H1 (cell line): ENCODE measurements at regions not wholly inside any gene's neighbourhood (a gene's known extent, or its start where the extent isn't known, plus 50 kb on each side); places are given as distances from the start of the nearest gene placed in this dataset.

ENCODE experiments used
- CTCF ChIA-PET: fragments of 300-600 bp; sonication (Branson Sonifier 250); formaldehyde crosslinking; loops from one replicate; lab custom pipeline; 2021; ENCODE audit not compliant: partially characterized antibody; lab: Charles Lee
- POLR2A ChIA-PET: fragments of 300-600 bp; sonication (Branson Sonifier 250); formaldehyde crosslinking; loops from one replicate; lab custom pipeline; 2021; ENCODE audit warnings: inconsistent platforms; ENCODE audit not compliant: partially characterized antibody; lab: Charles Lee
- DNase-seq, 2 experiments: peaks; one replicate each; pipeline versions ENCODE4 v3.0.0 to v3.0.0-alpha.2; 2010 to 2022; ENCODE audit warnings: low spot score in 2 of 2, low read depth in 1 of 2, mixed read lengths in 1 of 2
- FAIRE-seq: peaks from 2 replicates; lab custom pipeline; 2011; peaks lifted over from hg19 to GRCh38; lab: Jason Lieb, UNC
- H2AFZ ChIP-seq: 2 replicates; pipeline ENCODE4 v1.8.1; 2012; ENCODE audit warnings: low read length, inconsistent platforms
- H2AK5ac ChIP-seq: 2 replicates; pipeline ENCODE4 v1.6.1; 2013; ENCODE audit warnings: low read depth, low read length
- H2BK120ac ChIP-seq: replicated peaks from 2 replicates; pipeline ENCODE3; 2013; ENCODE audit warnings: low read depth, low read length, inconsistent platforms
- H2BK12ac ChIP-seq: 2 replicates; pipeline ENCODE4 v1.6.1; 2013; ENCODE audit warnings: low read depth, low read length
- H2BK15ac ChIP-seq: 2 replicates; pipeline ENCODE4 v1.6.1; 2013; ENCODE audit warnings: low read length
- H2BK20ac ChIP-seq: 2 replicates; pipeline ENCODE4 v1.6.1; 2013; ENCODE audit warnings: low read length
- H2BK5ac ChIP-seq: 2 replicates; pipeline ENCODE4 v1.6.1; 2013; ENCODE audit warnings: low read depth, low read length
- H3K14ac ChIP-seq: 2 replicates; pipeline ENCODE4 v1.6.1; 2013; ENCODE audit warnings: inconsistent platforms; ENCODE audit not compliant: insufficient read length
- H3K18ac ChIP-seq: 2 replicates; pipeline ENCODE4 v1.6.1; 2013; ENCODE audit warnings: low read length; ENCODE audit errors: extremely low read depth
- H3K23ac ChIP-seq: 2 replicates; pipeline ENCODE4 v1.6.1; 2013; ENCODE audit warnings: inconsistent platforms; ENCODE audit not compliant: insufficient read length
- H3K23me2 ChIP-seq: 2 replicates; pipeline ENCODE4 v1.6.1; 2013; ENCODE audit warnings: low read depth, low read length
- H3K27ac ChIP-seq: 2 replicates; pipeline ENCODE4 v1.6.1; 2011; ENCODE audit warnings: low read depth, low read length, inconsistent platforms
- H3K27me3 ChIP-seq, 4 experiments: replicated peaks in 1 of 4; 1 replicate in 1 of 4; 2 replicates in 3 of 4; pipeline versions ENCODE4 v1.6.1 to v1.8.1; 2011 to 2013; ENCODE audit warnings: low read length in 3 of 4, mild to moderate bottlenecking in 3 of 4, inconsistent platforms in 2 of 4, mixed read lengths in 2 of 4, moderate library complexity in 1 of 4; ENCODE audit not compliant: control insufficient read depth in 3 of 4, insufficient read depth in 3 of 4; ENCODE audit errors: extremely low read depth in 1 of 4
- H3K36me3 ChIP-seq, 4 experiments: 2 replicates each; pipeline versions ENCODE4 v1.6.1 to v1.8.1; 2011 to 2013; ENCODE audit warnings: mild to moderate bottlenecking in 4 of 4, low read length in 3 of 4, moderate library complexity in 2 of 4, control low read depth in 1 of 4, inconsistent platforms in 1 of 4; ENCODE audit not compliant: insufficient read depth in 4 of 4, control insufficient read depth in 2 of 4
- H3K4ac ChIP-seq: replicated peaks from 2 replicates; pipeline ENCODE3; 2013; ENCODE audit warnings: low read length, low read depth, mixed read lengths, inconsistent platforms; ENCODE audit not compliant: insufficient read length
- H3K4me1 ChIP-seq, 4 experiments: replicated peaks in 1 of 4; 1 replicate in 1 of 4; 2 replicates in 3 of 4; pipeline versions ENCODE4 v1.6.1 to v1.8.1; 2011 to 2013; ENCODE audit warnings: low read length in 3 of 4, inconsistent platforms in 2 of 4, mixed read lengths in 1 of 4; ENCODE audit not compliant: insufficient read depth in 4 of 4, control insufficient read depth in 3 of 4
- H3K4me2 ChIP-seq, 2 experiments: 2 replicates each; pipeline versions ENCODE4 v1.6.1 to v1.8.1; 2011 to 2013; ENCODE audit warnings: low read depth in 2 of 2, low read length in 2 of 2, control low read depth in 1 of 2, inconsistent platforms in 1 of 2, mild to moderate bottlenecking in 1 of 2; ENCODE audit not compliant: insufficient read depth in 1 of 2
- H3K4me3 ChIP-seq, 4 experiments: fragments of 200-600, 300-600 bp in 1 of 4; sonication (generic), shearing (Covaris generic), sonication (Bioruptor Twin) in 1 of 4; 2 replicates each; pipeline versions ENCODE4 v1.5.1 to v1.8.1; 2011 to 2016; ENCODE audit warnings: low read length in 4 of 4, low read depth in 3 of 4, control low read depth in 2 of 4, inconsistent platforms in 2 of 4, mild to moderate bottlenecking in 2 of 4, mixed read lengths in 1 of 4, moderate library complexity in 1 of 4; ENCODE audit not compliant: insufficient read depth in 2 of 4; ENCODE audit errors: extremely low read depth in 1 of 4
- H3K56ac ChIP-seq: replicated peaks from 2 replicates; pipeline ENCODE3; 2013; ENCODE audit warnings: low read depth, mild to moderate bottlenecking, mixed read lengths, low read length, inconsistent platforms; ENCODE audit not compliant: insufficient read length
- H3K79me1 ChIP-seq: 2 replicates; pipeline ENCODE4 v1.6.1; 2013; ENCODE audit warnings: low read depth, low read length, control low read depth
- H3K79me2 ChIP-seq, 2 experiments: 2 replicates each; pipeline versions ENCODE4 v1.6.1 to v1.8.1; 2012 to 2013; ENCODE audit warnings: low read length in 2 of 2, mild to moderate bottlenecking in 2 of 2, inconsistent platforms in 1 of 2; ENCODE audit not compliant: insufficient read depth in 2 of 2, control insufficient read depth in 1 of 2
- H3K9ac ChIP-seq, 4 experiments: replicated peaks in 1 of 4; 1 replicate in 1 of 4; 2 replicates in 3 of 4; pipeline versions ENCODE4 v1.6.1 to v1.8.1; 2011 to 2013; ENCODE audit warnings: low read depth in 3 of 4, low read length in 3 of 4, control low read depth in 2 of 4, mild to moderate bottlenecking in 2 of 4, moderate library complexity in 2 of 4, inconsistent platforms in 1 of 4; ENCODE audit errors: extremely low read depth in 1 of 4
- H3K9me3 ChIP-seq, 2 experiments: 2 replicates each; pipeline versions ENCODE4 v1.6.1 to v1.8.1; 2012 to 2013; ENCODE audit warnings: mild to moderate bottlenecking in 2 of 2, moderate library complexity in 2 of 2, control low read depth in 1 of 2, inconsistent platforms in 1 of 2, low read depth in 1 of 2, low read length in 1 of 2, mixed read lengths in 1 of 2; ENCODE audit not compliant: insufficient read depth in 2 of 2
- H4K20me1 ChIP-seq, 2 experiments: replicated peaks in 1 of 2; 2 replicates each; pipeline versions ENCODE3 to v1.8.1; 2011 to 2013; ENCODE audit warnings: inconsistent platforms in 2 of 2, low read length in 2 of 2, mild to moderate bottlenecking in 1 of 2; ENCODE audit not compliant: insufficient read depth in 2 of 2, control insufficient read depth in 1 of 2
- H4K5ac ChIP-seq: 2 replicates; pipeline ENCODE4 v1.6.1; 2013; ENCODE audit warnings: low read length, low read depth, mixed read lengths, inconsistent platforms; ENCODE audit not compliant: insufficient read length
- H4K8ac ChIP-seq: 2 replicates; pipeline ENCODE4 v1.8.0; 2013; ENCODE audit warnings: mild to moderate bottlenecking, moderate library complexity, low read length, inconsistent platforms; ENCODE audit not compliant: insufficient read depth; ENCODE audit errors: extremely low read depth
- H4K91ac ChIP-seq: replicated peaks from 2 replicates; pipeline ENCODE3; 2013; ENCODE audit warnings: low read length, mixed read lengths, inconsistent platforms; ENCODE audit not compliant: insufficient read length
- BACH1 ChIP-seq: IDR thresholded peaks from 2 replicates; pipeline ENCODE4 v1.6.1; 2012; ENCODE audit warnings: low read length, improper control_type of control experiment
- CEBPB ChIP-seq: IDR thresholded peaks from 2 replicates; pipeline ENCODE4 v1.6.1; 2012; ENCODE audit warnings: low read depth, low read length
- CREB1 ChIP-seq: IDR thresholded peaks from 2 replicates; pipeline ENCODE4 v1.6.1; 2012; ENCODE audit warnings: inconsistent platforms
- EP300 ChIP-seq, 2 experiments: IDR thresholded peaks; 1 replicate in 1 of 2; 2 replicates in 1 of 2; pipeline ENCODE4 v1.6.1; 2011 to 2012; ENCODE audit warnings: low read depth in 2 of 2, low read length in 2 of 2, mild to moderate bottlenecking in 2 of 2, borderline replicate concordance in 1 of 2, inconsistent platforms in 1 of 2, moderate library complexity in 1 of 2
- EZH2 ChIP-seq: fragments of 200-600 bp; sonication (generic); IDR thresholded peaks from 2 replicates; pipeline ENCODE4 v1.7.1; 2012; ENCODE audit warnings: low read depth, mild to moderate bottlenecking, moderate library complexity, low read length, inconsistent platforms; ENCODE audit not compliant: severe bottlenecking
- GTF2F1 ChIP-seq: IDR thresholded peaks from 2 replicates; pipeline ENCODE4 v1.6.1; 2012; ENCODE audit warnings: low read depth, low read length, improper control_type of control experiment, borderline replicate concordance
- KDM5A ChIP-seq: fragments of 200-600 bp; IDR thresholded peaks from 2 replicates; pipeline ENCODE4 v1.7.1; 2012; ENCODE audit warnings: mild to moderate bottlenecking, low read length, inconsistent platforms, mixed read lengths
- MAX ChIP-seq: IDR thresholded peaks from 2 replicates; pipeline ENCODE4 v1.6.1; 2012; ENCODE audit warnings: inconsistent platforms
- NANOG ChIP-seq: IDR thresholded peaks from 2 replicates; pipeline ENCODE4 v1.6.1; 2011; ENCODE audit warnings: low read length, low read depth, mild to moderate bottlenecking, inconsistent platforms; ENCODE audit not compliant: insufficient read depth, poor library complexity, severe bottlenecking
- SAP30 ChIP-seq: fragments of 300-600 bp; sonication (generic); IDR thresholded peaks from 2 replicates; pipeline ENCODE4 v1.7.1; 2012; ENCODE audit warnings: low read length, moderate library complexity, mild to moderate bottlenecking, inconsistent platforms; ENCODE audit not compliant: insufficient read depth, insufficient replicate concordance
- SIRT6 ChIP-seq: IDR thresholded peaks from one replicate; pipeline ENCODE4 v1.7.1; 2012; ENCODE audit warnings: low read length, inconsistent platforms
- SP1 ChIP-seq: IDR thresholded peaks from 2 replicates; pipeline ENCODE4 v1.6.1; 2011; ENCODE audit warnings: low read depth, low read length
- SP2 ChIP-seq: IDR thresholded peaks from 2 replicates; pipeline ENCODE4 v1.6.1; 2012; ENCODE audit warnings: mild to moderate bottlenecking, low read length, inconsistent platforms
- TAF7 ChIP-seq: optimal IDR thresholded peaks from 2 replicates; pipeline ENCODE3; 2011; ENCODE audit warnings: low read depth, mild to moderate bottlenecking, inconsistent platforms, low read length, moderate library complexity, borderline replicate concordance
- TEAD4 ChIP-seq: IDR thresholded peaks from 2 replicates; pipeline ENCODE4 v1.6.1; 2012; ENCODE audit warnings: low read depth, low read length, inconsistent platforms, mixed read lengths
- WGBS, 2 experiments: shearing (Covaris generic) in 1 of 2; methylation state at CpG; one replicate each; pipeline versions ENCODE4 v1.1.6 to v1.1.7; 2013 to 2015; ENCODE audit warnings: low lambda C conversion rate in 2 of 2, mixed read lengths in 2 of 2, inconsistent platforms in 1 of 2, low coverage in 1 of 2, missing lambda C conversion rate in 1 of 2; ENCODE audit not compliant: insufficient replicate concordance in 2 of 2, insufficient coverage in 1 of 2, insufficient read length in 1 of 2; ENCODE audit errors: extremely low coverage in 1 of 2, missing lambda C conversion rate in 1 of 2; 5-methylcytosine and 5-hydroxymethylcytosine counted together

- H3K79me2 ChIP-seq: no peaks in the 10 kb centered on the region
- no peak overlapping the region for H2BK12ac ChIP-seq
- no peak overlapping the region for H3K56ac ChIP-seq
- H3K36me3 ChIP-seq: no peaks in the 10 kb centered on the region
- H3K9me3 ChIP-seq: no peaks in the 10 kb centered on the region
- no peak overlapping the region for H3K4me3 ChIP-seq
- H4K91ac ChIP-seq: no peak overlapping the region
- FAIRE-seq (no peak), DNase-seq (no peak)
- peak overlapping the region; percentile 65; the same call in 1 of the 2 replicates for H2AFZ ChIP-seq
- no peak overlapping the region for H3K4ac ChIP-seq
- no peaks in the 10 kb centered on the region for H3K79me1 ChIP-seq
- H2AK5ac ChIP-seq: no peak overlapping the region
- no peak overlapping the region; the same call in 1 of the 2 replicates for H2BK15ac ChIP-seq
- H3K27ac ChIP-seq: no peak overlapping the region
- H3K27me3 ChIP-seq: peaks cover 0 to 4% (median 2%) of the 10 kb centered on the region in 4 experiments; a peak in 4 of 7 replicates
- H3K14ac ChIP-seq: no peak overlapping the region
- no peaks in the 10 kb centered on the region for H3K23me2 ChIP-seq
- H3K4me1 ChIP-seq: no peaks in the 10 kb centered on the region
- no peak overlapping the region for H3K18ac ChIP-seq
- no peak overlapping the region for H4K5ac ChIP-seq
- H3K23ac ChIP-seq: no peak overlapping the region
- ChIA-PET CTCF (interaction anchor here (2.1 kb wide), 1 partner anchor 12 kb away, joined by 9 read pairs; no protein-coding TSS in a partner anchor), POLR2A (interaction anchor here (1.4 kb wide), 1 partner anchor 10 kb away, joined by 3 read pairs; no protein-coding TSS in a partner anchor)
- no peaks in the 10 kb centered on the region for H4K20me1 ChIP-seq
- H2BK120ac ChIP-seq: no peak overlapping the region
- H2BK5ac ChIP-seq: no peak overlapping the region
- no peak overlapping the region for H2BK20ac ChIP-seq
- no peak overlapping the region for H3K4me2 ChIP-seq
- WGBS, 2 experiments: 80% methylated on average over 11 of the region's 11 CpGs; no CpG with 5 or more reads in 1 of the 2 experiments
- no peak overlapping the region for H4K8ac ChIP-seq
- H3K9ac ChIP-seq: no peak overlapping the region
- TF ChIP-seq BACH1: no peak
- TF ChIP-seq EZH2: no peak
- no peak for TF ChIP-seq SP2
- TF ChIP-seq MAX: no peak
- TF ChIP-seq CREB1: no peak
- TF ChIP-seq TAF7: no peak
- TF ChIP-seq KDM5A: no peak
- no peak for TF ChIP-seq SAP30
- no peak for TF ChIP-seq EP300 (IDR thresholded peaks at IDR 0.05; ENCODE audit: borderline replicate concordance in 1 of 2, low read depth in 2 of 2, low read length in 2 of 2)
- no peak for TF ChIP-seq SIRT6
- no peak for TF ChIP-seq GTF2F1
- no peak for TF ChIP-seq CEBPB
- no peak for TF ChIP-seq NANOG
- no peak for TF ChIP-seq TEAD4
- no peak for TF ChIP-seq SP1
Observed at GRCh38 chr1:114207635-114208034, 54.0 kb upstream of the SYT6 start.
